ENCODE measurements at regions not wholly inside any gene's neighbourhood (a gene's known extent, or its start where the extent isn't known, plus 50 kb on each side); places are given as distances from the start of the nearest gene placed in this dataset.

DNA sequence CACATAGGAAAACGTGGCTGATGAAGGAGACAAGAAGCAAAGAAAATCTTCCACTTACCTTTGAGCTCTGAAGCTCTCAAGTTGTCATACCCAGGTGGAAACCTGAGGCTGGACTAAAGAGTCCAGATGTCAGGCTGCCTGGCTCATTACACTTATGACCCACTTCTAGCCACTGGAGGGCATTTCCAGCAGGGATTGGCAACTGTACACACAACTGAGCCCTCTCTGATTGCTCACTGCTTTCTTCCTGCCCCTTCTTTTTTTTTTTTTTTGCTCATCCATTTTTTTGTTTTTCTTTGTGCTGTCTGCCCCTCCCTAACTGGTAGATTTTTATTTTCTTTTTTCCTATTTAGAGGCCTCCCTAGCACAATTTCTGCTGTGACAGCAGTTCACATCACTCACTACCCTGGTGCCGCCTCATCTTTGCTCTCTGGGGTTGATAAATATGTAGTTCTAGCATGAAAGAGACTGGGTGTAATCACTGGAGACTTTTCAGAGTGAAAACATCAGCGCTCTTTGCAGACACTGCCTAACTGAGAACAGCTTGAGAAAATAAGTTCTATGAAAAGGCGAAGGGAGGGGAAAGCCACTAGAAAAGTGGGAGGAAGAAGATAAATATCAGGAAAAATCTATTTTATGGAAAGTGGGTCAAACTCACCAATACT lies 334.5 kb downstream of the NUF2 start:
- in situ Hi-C loops (cut with MboI; ENCODE audit: low sequenced_read_pairs in 4 of 4) (no loop called here), intact Hi-C loops (cut with DNase I; ENCODE audit: low total_unique reads) (no loop called here)
- H3K27ac ChIP-seq, result no peak overlapping the region
- no peak for TF ChIP-seq POLR2A (IDR thresholded peaks at IDR 0.05)
- TF ChIP-seq, protein P1, sequence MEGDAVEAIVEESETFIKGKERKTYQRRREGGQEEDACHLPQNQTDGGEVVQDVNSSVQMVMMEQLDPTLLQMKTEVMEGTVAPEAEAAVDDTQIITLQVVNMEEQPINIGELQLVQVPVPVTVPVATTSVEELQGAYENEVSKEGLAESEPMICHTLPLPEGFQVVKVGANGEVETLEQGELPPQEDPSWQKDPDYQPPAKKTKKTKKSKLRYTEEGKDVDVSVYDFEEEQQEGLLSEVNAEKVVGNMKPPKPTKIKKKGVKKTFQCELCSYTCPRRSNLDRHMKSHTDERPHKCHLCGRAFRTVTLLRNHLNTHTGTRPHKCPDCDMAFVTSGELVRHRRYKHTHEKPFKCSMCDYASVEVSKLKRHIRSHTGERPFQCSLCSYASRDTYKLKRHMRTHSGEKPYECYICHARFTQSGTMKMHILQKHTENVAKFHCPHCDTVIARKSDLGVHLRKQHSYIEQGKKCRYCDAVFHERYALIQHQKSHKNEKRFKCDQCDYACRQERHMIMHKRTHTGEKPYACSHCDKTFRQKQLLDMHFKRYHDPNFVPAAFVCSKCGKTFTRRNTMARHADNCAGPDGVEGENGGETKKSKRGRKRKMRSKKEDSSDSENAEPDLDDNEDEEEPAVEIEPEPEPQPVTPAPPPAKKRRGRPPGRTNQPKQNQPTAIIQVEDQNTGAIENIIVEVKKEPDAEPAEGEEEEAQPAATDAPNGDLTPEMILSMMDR (IDR thresholded peaks at IDR 0.05 in 4 of 5, conservative IDR thresholded peaks at IDR 0.05 in 1 of 5), result no peak
- no peak for ATAC-seq
- no peaks in the 10 kb centered on the region for H3K27me3 ChIP-seq
- H3K9me3 ChIP-seq, result no peaks in the 10 kb centered on the region
- DNase-seq, result no peak
- no peaks in the 10 kb centered on the region for H3K36me3 ChIP-seq
- H3K4me3 ChIP-seq, result no peak overlapping the region
- no peaks in the 10 kb centered on the region for H3K4me1 ChIP-seq

DNA sequence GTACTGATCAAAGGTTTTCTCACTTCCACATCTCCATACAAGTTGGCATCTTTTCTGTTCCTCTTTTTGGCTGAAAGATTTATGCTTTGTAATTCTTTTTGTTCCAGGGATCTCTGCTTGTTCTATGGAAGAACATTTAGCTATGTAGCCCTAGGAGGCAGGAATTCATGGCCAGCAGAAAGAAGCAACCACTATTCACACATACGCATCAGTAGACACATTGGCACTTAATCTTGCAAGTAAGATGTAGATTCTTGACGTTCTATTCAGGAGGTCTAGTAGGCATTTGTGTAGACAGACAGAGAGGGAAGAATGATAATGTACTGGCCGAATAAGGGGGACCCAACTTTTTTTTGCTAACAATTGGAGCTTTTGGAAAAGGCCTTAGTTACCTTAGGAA lies 336.0 kb downstream of the NUF2 start:
- Histone ChIP-seq H3K27me3 (no peaks in the 10 kb centered on the region), H3K9me3 (no peaks in the 10 kb centered on the region), H3K4me3 (no peak overlapping the region), H3K36me3 (no peaks in the 10 kb centered on the region), H3K4me1 (no peaks in the 10 kb centered on the region), H3K27ac (no peak overlapping the region)
- DNase-seq (no peak), ATAC-seq (no peak)
- TF ChIP-seq, protein P1 (IDR thresholded peaks at IDR 0.05 in 4 of 5, conservative IDR thresholded peaks at IDR 0.05 in 1 of 5), result no peak
- intact Hi-C loops (cut with DNase I; ENCODE audit: low total_unique reads), result no loop called here
- in situ Hi-C loops (cut with MboI; ENCODE audit: low sequenced_read_pairs in 4 of 4), result no loop called here

DNA sequence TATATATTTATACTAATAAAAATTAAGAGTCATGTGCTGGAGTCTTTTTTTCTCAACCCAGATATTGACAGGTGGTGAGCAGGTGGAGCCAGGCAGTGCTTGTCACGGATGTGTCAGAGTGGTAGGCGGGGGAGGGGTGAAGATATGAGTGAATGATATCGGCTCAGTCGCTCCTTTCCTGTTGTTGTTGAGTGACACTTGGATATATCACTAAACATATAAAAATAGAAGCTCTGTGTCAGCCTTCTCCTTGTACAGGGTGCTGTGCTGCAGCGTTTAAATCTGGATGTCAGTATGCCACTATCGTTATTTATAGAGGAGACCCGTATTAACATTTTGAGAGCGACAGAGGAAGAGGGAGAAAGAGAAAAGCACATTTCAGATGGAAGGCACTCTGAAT lies 339.6 kb downstream of the NUF2 start:
- ATAC-seq (no peak), DNase-seq (no peak)
- H3K27me3 ChIP-seq, result no peaks in the 10 kb centered on the region
- no peaks in the 10 kb centered on the region for H3K4me1 ChIP-seq
- no peak overlapping the region for H3K27ac ChIP-seq
- H3K9me3 ChIP-seq, result no peaks in the 10 kb centered on the region
- in situ Hi-C loops (cut with MboI; ENCODE audit: low sequenced_read_pairs in 4 of 4) (no loop called here), intact Hi-C loops (cut with DNase I; ENCODE audit: low total_unique reads) (no loop called here)
- TF ChIP-seq, protein P1 (IDR thresholded peaks at IDR 0.05 in 4 of 5, conservative IDR thresholded peaks at IDR 0.05 in 1 of 5), result no peak
- no peak for TF ChIP-seq POLR2A (IDR thresholded peaks at IDR 0.05)
- no peaks in the 10 kb centered on the region for H3K36me3 ChIP-seq
- H3K4me3 ChIP-seq, result no peak overlapping the region

DNA sequence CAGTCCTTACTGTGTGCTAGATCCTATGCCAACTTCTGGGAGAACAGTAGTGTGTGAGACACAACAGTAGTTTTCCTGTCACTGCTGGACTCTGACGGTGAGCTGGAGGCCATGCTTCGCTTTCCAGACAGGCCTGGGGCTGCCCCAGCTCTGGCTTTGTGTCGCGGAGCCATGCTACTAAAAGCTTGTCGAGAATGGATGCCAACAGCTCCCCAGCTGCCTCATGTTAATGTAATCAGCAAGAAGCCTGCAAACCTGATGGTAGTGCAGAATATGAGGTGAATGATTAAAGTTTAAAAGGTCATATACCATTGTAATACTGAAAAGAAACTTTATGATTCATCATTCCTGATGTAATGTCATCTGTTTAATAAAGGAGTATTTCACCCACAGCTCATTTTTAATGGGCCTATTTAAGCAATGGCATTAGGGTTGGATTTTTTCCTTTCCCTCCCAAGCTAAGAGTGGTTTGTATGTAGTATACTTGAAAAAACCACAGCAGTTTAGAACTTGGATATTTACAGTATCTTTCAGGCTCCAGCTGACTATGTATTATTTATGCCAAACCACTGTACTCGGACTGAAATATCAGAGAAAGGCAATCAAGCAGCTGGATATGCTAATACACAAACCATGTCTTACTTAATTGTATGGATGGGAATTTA lies 343.0 kb downstream of the NUF2 start:
- ATAC-seq (no peak), DNase-seq (no peak)
- Histone ChIP-seq H3K4me3 (no peak overlapping the region), H3K9me3 (no peaks in the 10 kb centered on the region), H3K4me1 (no peaks in the 10 kb centered on the region), H3K27me3 (no peaks in the 10 kb centered on the region), H3K36me3 (no peaks in the 10 kb centered on the region), H3K27ac (no peak overlapping the region)
- in situ Hi-C loops (cut with MboI; ENCODE audit: low sequenced_read_pairs in 4 of 4) (no loop called here), intact Hi-C loops (cut with DNase I; ENCODE audit: low total_unique reads) (no loop called here)
- TF ChIP-seq, protein P1 (IDR thresholded peaks at IDR 0.05 in 4 of 5, conservative IDR thresholded peaks at IDR 0.05 in 1 of 5), result no peak
- no peak for TF ChIP-seq POLR2A (IDR thresholded peaks at IDR 0.05)

Data from gastrocnemius medialis (tissue), 4 donors.